ENCODE measurements at regions not wholly inside any gene's neighbourhood (a gene's known extent, or its start where the extent isn't known, plus 50 kb on each side); places are given as distances from the start of the nearest gene placed in this dataset.

DNA sequence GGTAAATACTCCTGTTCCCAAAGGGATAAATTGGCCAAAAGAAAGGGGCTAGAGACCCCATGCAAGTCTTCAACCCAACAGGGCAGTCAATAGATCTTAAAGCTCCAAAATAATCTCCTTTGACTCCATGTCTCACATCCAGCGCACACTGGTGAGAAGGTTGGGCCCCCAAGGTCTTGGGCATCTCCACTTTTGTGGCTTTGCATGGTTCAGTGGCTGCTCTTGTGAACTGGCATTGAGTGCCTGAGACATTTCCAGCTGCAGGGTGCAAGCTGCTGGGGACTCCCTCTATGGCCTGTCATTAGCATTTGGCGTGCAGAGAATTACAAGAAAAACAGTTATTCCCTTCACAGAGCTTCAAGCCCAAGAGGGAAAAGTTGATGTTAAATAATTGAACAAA lies 224.7 kb downstream of the MTRR start:
- Mint-ChIP-seq H3K4me1 (ENCODE audit: low read depth) (no peaks in the 10 kb centered on the region), H3K9me3 (peaks cover 7% of the 10 kb centered on the region), H3K27ac (no peak overlapping the region), H3K36me3 (ENCODE audit: low read depth) (no peaks in the 10 kb centered on the region), H3K27me3 (no peaks in the 10 kb centered on the region), H3K4me3 (no peak overlapping the region)
- H3K27ac ChIP-seq (ENCODE audit: low read depth in 1 of 2, low read length in 2 of 2): no peak overlapping the region
- CTCF ChIA-PET: no interaction called here
- no peaks in the 10 kb centered on the region for H3K36me3 ChIP-seq (ENCODE audit: insufficient read depth, low read length)
- POLR2A ChIA-PET: no interaction called here
- no peaks in the 10 kb centered on the region for H3K27me3 ChIP-seq (ENCODE audit: control insufficient read depth in 1 of 2, insufficient read depth in 2 of 2, low read length in 2 of 2)
- H3K4me3 ChIP-seq (ENCODE audit: low read length): no peak overlapping the region
- peaks cover 0 to 6% of the 10 kb centered on the region in 2 experiments for H3K9me3 ChIP-seq (ENCODE audit: control insufficient read depth in 1 of 2, insufficient read depth in 1 of 2, low read length in 2 of 2)
- H3K4me1 ChIP-seq (ENCODE audit: insufficient read depth, low read length): no peaks in the 10 kb centered on the region
- ATAC-seq (ENCODE audit: poor library complexity): no peak
- no peak for DNase-seq
- TF ChIP-seq, protein P1, sequence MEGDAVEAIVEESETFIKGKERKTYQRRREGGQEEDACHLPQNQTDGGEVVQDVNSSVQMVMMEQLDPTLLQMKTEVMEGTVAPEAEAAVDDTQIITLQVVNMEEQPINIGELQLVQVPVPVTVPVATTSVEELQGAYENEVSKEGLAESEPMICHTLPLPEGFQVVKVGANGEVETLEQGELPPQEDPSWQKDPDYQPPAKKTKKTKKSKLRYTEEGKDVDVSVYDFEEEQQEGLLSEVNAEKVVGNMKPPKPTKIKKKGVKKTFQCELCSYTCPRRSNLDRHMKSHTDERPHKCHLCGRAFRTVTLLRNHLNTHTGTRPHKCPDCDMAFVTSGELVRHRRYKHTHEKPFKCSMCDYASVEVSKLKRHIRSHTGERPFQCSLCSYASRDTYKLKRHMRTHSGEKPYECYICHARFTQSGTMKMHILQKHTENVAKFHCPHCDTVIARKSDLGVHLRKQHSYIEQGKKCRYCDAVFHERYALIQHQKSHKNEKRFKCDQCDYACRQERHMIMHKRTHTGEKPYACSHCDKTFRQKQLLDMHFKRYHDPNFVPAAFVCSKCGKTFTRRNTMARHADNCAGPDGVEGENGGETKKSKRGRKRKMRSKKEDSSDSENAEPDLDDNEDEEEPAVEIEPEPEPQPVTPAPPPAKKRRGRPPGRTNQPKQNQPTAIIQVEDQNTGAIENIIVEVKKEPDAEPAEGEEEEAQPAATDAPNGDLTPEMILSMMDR (IDR thresholded peaks at IDR 0.05): no peak
- intact Hi-C loops (cut with DNase I, micrococcal nuclease): no loop called here

DNA sequence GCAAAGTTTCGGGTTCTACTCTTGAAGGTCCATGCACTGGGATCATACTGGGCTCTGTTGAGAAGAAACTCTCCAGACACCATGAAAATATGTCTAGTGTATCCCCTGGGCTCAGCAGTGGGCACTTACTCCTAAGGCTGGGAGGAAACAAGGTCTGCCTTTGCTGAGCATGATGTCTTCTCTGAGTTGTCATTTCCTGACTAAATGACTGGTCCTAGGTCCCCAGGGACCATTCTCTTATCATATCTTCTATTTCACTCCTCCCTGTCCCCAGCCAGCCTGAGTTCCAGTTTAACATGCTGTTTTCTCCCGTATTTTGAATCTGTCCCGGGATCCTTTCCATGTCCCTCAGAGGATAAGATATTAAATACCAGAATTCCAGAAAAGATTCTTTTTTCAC lies 225.4 kb downstream of the MTRR start:
- H3K27ac Mint-ChIP-seq: no peak overlapping the region
- no peaks in the 10 kb centered on the region for H3K36me3 Mint-ChIP-seq (ENCODE audit: low read depth)
- no peak for ATAC-seq (ENCODE audit: poor library complexity)
- Histone ChIP-seq H3K27me3 (ENCODE audit: control insufficient read depth in 1 of 2, insufficient read depth in 2 of 2, low read length in 2 of 2) (no peaks in the 10 kb centered on the region), H3K27ac (ENCODE audit: low read depth in 1 of 2, low read length in 2 of 2) (no peak overlapping the region), H3K36me3 (ENCODE audit: insufficient read depth, low read length) (no peaks in the 10 kb centered on the region), H3K4me3 (ENCODE audit: low read length) (no peak overlapping the region), H3K4me1 (ENCODE audit: insufficient read depth, low read length) (no peaks in the 10 kb centered on the region), H3K9me3 (ENCODE audit: control insufficient read depth in 1 of 2, insufficient read depth in 1 of 2, low read length in 2 of 2) (peaks cover 0 to 6% of the 10 kb centered on the region in 2 experiments)
- peaks cover 7% of the 10 kb centered on the region for H3K9me3 Mint-ChIP-seq
- CTCF ChIA-PET: no interaction called here
- POLR2A ChIA-PET: no interaction called here
- intact Hi-C loops (cut with DNase I, micrococcal nuclease): no loop called here
- H3K4me3 Mint-ChIP-seq: no peak overlapping the region
- no peaks in the 10 kb centered on the region for H3K27me3 Mint-ChIP-seq
- TF ChIP-seq, protein P1 (IDR thresholded peaks at IDR 0.05): no peak
- H3K4me1 Mint-ChIP-seq (ENCODE audit: low read depth): no peaks in the 10 kb centered on the region
- DNase-seq: no peak

DNA sequence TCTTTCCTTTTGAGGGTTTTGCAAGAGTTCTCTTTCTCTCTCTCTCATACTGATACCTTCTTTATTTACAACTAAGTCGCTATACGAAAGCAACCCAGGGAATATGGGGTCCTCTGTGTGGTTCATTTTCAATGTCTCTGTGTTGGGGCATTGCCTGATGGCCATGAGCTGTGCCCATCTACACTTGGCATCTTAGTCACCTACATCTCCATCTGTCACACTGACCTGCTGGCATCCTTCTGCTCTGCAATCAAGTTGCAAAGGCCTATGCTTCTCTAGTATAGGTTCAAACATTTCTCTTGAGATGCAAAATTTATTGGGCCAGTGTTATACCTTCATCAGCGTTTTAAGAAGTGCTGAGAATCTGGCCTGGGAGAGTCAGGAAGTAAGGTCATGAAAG lies 228.2 kb downstream of the MTRR start:
- Histone ChIP-seq H3K4me1 (ENCODE audit: insufficient read depth, low read length) (no peaks in the 10 kb centered on the region), H3K27me3 (ENCODE audit: control insufficient read depth in 1 of 2, insufficient read depth in 2 of 2, low read length in 2 of 2) (no peaks in the 10 kb centered on the region), H3K9me3 (ENCODE audit: control insufficient read depth in 1 of 2, insufficient read depth in 1 of 2, low read length in 2 of 2) (no peaks in the 10 kb centered on the region), H3K36me3 (ENCODE audit: insufficient read depth, low read length) (no peaks in the 10 kb centered on the region), H3K27ac (ENCODE audit: low read depth in 1 of 2, low read length in 2 of 2) (no peak overlapping the region), H3K4me3 (ENCODE audit: low read length) (no peak overlapping the region)
- H3K27ac Mint-ChIP-seq: no peak overlapping the region
- peaks cover 1% of the 10 kb centered on the region for H3K9me3 Mint-ChIP-seq
- POLR2A ChIA-PET: no interaction called here
- intact Hi-C loops (cut with DNase I, micrococcal nuclease): no loop called here
- no peak overlapping the region for H3K4me3 Mint-ChIP-seq
- DNase-seq (no peak), ATAC-seq (ENCODE audit: poor library complexity) (no peak)
- CTCF ChIA-PET: no interaction called here
- TF ChIP-seq, protein P1 (IDR thresholded peaks at IDR 0.05): no peak
- no peaks in the 10 kb centered on the region for H3K36me3 Mint-ChIP-seq (ENCODE audit: low read depth)
- H3K27me3 Mint-ChIP-seq: no peaks in the 10 kb centered on the region
- no peaks in the 10 kb centered on the region for H3K4me1 Mint-ChIP-seq (ENCODE audit: low read depth)
